ENCODE measurements at regions not wholly inside any gene's neighbourhood (a gene's known extent, or its start where the extent isn't known, plus 50 kb on each side); places are given as distances from the start of the nearest gene placed in this dataset.
A peak's percentile ranks its signal among the peaks of the same experiment; 100 is the strongest.
"Not testable (repeated sequence)": the region's sequence is repeated elsewhere in the genome, so short reads cannot be mapped to it uniquely, and the experiment has no call there.

- no peaks in the 10 kb centered on the region; the same call in 1 of the 2 replicates for H3K9me3 Mint-ChIP-seq
- peak; percentile 56 for DNase-seq
- H3K4me1 Mint-ChIP-seq (ENCODE audit: low read depth) = peaks cover 55% of the 10 kb centered on the region
- H3K27ac Mint-ChIP-seq = peak overlapping the region; percentile 95
- H3K27me3 Mint-ChIP-seq (ENCODE audit: insufficient read depth) = no peaks in the 10 kb centered on the region
- peaks cover 1% of the 10 kb centered on the region; the same call in 1 of the 2 replicates for H3K36me3 Mint-ChIP-seq (ENCODE audit: low read depth)
- H3K4me3 Mint-ChIP-seq = peak overlapping the region; percentile 85
- no peak for TF ChIP-seq CTCF (IDR thresholded peaks at IDR 0.05)
Observed at GRCh38 chr4:186844059-186844681, 120.5 kb upstream of the FAT1 start.

GRCh38 chr4:186845137-186845842 lies 121.6 kb upstream of the FAT1 start:
- peak; percentile 94 for DNase-seq

GRCh38 chr4:186846426-186846825 lies 122.8 kb upstream of the FAT1 start:
- peaks cover 16% of the 10 kb centered on the region for H3K9me3 Mint-ChIP-seq
- no peak for DNase-seq
- peaks cover 12% of the 10 kb centered on the region for H3K36me3 Mint-ChIP-seq (ENCODE audit: low read depth)
- H3K27me3 Mint-ChIP-seq (ENCODE audit: insufficient read depth) = peaks cover 2% of the 10 kb centered on the region
- H3K4me3 Mint-ChIP-seq = 0 out of 2 replicates have a peak overlapping the region, but pooled peaks have one; percentile 85
- H3K27ac Mint-ChIP-seq = peak overlapping the region; percentile 95
- no peak for TF ChIP-seq CTCF (IDR thresholded peaks at IDR 0.05)
- H3K4me1 Mint-ChIP-seq (ENCODE audit: low read depth) = peaks cover 43% of the 10 kb centered on the region

More at GRCh38 chr4:186845137-186845842, 121.6 kb upstream of the FAT1 start:
- no peak for TF ChIP-seq CTCF (IDR thresholded peaks at IDR 0.05)
- H3K27me3 Mint-ChIP-seq (ENCODE audit: insufficient read depth) = peaks cover 2% of the 10 kb centered on the region
- peak overlapping the region; percentile 85 for H3K4me3 Mint-ChIP-seq
- peaks cover 4% of the 10 kb centered on the region for H3K9me3 Mint-ChIP-seq
- peaks cover under 1% of the 10 kb centered on the region for H3K36me3 Mint-ChIP-seq (ENCODE audit: low read depth)
- peak overlapping the region; percentile 95 for H3K27ac Mint-ChIP-seq
- H3K4me1 Mint-ChIP-seq (ENCODE audit: low read depth) = peaks cover 43% of the 10 kb centered on the region

GRCh38 chr4:186847429-186848131 lies 123.9 kb upstream of the FAT1 start:
- H3K4me3 Mint-ChIP-seq; H3K27ac Mint-ChIP-seq; H3K27me3 Mint-ChIP-seq (ENCODE audit: insufficient read depth); DNase-seq: not testable (repeated sequence)
- Mint-ChIP-seq H3K4me1 (ENCODE audit: low read depth) (peaks cover 43% of the 10 kb centered on the region), H3K36me3 (ENCODE audit: low read depth) (peaks cover 13% of the 10 kb centered on the region), H3K9me3 (peaks cover 19% of the 10 kb centered on the region)

- Mint-ChIP-seq H3K36me3 (ENCODE audit: low read depth) (peaks cover 13% of the 10 kb centered on the region), H3K4me1 (ENCODE audit: low read depth) (peaks cover 38% of the 10 kb centered on the region)
Observed at GRCh38 chr4:186848437-186848836, 124.8 kb upstream of the FAT1 start.

More at GRCh38 chr4:186848437-186848836, 124.8 kb upstream of the FAT1 start:
- Mint-ChIP-seq H3K27me3 (ENCODE audit: insufficient read depth) (peaks cover 2% of the 10 kb centered on the region), H3K4me3 (no peak overlapping the region), H3K9me3 (peaks cover 19% of the 10 kb centered on the region), H3K27ac (no peak overlapping the region)
- TF ChIP-seq CTCF (IDR thresholded peaks at IDR 0.05) = no peak
- DNase-seq = no peak

Measured in HFFc6 (cell line).